ENCODE measurements at regions not wholly inside any gene's neighbourhood (a gene's known extent, or its start where the extent isn't known, plus 50 kb on each side); places are given as distances from the start of the nearest gene placed in this dataset.

DNA sequence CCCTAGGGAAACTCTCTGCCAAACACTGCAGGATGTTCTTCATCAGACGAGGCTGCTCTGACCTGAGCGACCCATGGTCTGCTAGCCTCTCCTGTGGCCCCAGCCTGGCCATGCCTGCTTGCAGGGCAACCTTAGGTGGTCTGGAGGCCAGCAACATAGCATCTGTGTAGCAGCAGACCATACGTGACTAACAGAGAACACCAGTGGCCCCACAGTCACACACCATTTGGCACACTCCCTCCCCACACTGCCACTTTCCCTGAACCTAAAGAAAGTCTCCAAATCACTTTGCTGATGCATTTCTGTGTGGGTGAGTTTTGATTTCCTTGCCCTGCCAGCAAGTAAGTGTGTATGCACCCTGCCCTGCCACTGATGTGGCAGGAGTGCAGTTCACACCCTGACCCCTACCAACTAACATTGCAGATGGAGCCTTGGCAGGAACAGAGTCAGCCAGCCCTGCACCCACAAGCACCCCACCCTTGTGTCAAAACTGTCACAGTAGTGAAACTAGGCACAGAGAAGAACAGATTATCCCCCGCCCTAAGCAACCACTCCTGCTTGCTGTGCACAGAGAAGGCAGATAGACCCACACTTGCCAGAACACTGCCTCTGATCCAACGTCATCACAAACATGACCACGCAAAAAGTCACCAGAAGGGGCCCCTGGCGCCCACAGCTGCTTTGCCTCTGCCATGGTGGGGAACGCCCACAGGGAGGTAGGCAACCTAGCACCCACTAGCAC lies 249.1 kb downstream of the SPIN4 start:
- TF ChIP-seq, protein P1, sequence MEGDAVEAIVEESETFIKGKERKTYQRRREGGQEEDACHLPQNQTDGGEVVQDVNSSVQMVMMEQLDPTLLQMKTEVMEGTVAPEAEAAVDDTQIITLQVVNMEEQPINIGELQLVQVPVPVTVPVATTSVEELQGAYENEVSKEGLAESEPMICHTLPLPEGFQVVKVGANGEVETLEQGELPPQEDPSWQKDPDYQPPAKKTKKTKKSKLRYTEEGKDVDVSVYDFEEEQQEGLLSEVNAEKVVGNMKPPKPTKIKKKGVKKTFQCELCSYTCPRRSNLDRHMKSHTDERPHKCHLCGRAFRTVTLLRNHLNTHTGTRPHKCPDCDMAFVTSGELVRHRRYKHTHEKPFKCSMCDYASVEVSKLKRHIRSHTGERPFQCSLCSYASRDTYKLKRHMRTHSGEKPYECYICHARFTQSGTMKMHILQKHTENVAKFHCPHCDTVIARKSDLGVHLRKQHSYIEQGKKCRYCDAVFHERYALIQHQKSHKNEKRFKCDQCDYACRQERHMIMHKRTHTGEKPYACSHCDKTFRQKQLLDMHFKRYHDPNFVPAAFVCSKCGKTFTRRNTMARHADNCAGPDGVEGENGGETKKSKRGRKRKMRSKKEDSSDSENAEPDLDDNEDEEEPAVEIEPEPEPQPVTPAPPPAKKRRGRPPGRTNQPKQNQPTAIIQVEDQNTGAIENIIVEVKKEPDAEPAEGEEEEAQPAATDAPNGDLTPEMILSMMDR (IDR thresholded peaks at IDR 0.05): no peak
- TF ChIP-seq POLR2A (IDR thresholded peaks at IDR 0.05) (no peak), EP300 (IDR thresholded peaks at IDR 0.05) (no peak)
